WTC11 (cell line): ENCODE measurements at regions not wholly inside any gene's neighbourhood (a gene's known extent, or its start where the extent isn't known, plus 50 kb on each side); places are given as distances from the start of the nearest gene placed in this dataset.

ENCODE experiments used
- ATF1 ChIP-seq: sonication (generic); formaldehyde crosslinking; IDR thresholded peaks from 2 replicates; pipeline ENCODE4 v1.8.1; 2023; ENCODE audit warnings: mild to moderate bottlenecking, moderate library complexity, missing genetic modification reagents
- CREM ChIP-seq: sonication (generic); formaldehyde crosslinking; IDR thresholded peaks from 2 replicates; pipeline ENCODE4 v1.8.1; 2022; ENCODE audit warnings: mild to moderate bottlenecking, missing genetic modification reagents, moderate library complexity
- NFYB ChIP-seq: sonication (generic); formaldehyde crosslinking; conservative IDR thresholded peaks from 2 replicates; pipeline ENCODE4 v1.8.0; 2022; ENCODE audit warnings: low read depth, missing genetic modification reagents
- NR3C1 ChIP-seq: sonication (generic); formaldehyde crosslinking; conservative IDR thresholded peaks from 2 replicates; pipeline ENCODE4 v1.8.1; 2023; ENCODE audit warnings: low read depth, mild to moderate bottlenecking, missing genetic modification reagents
- SP1 ChIP-seq: sonication (generic); formaldehyde crosslinking; conservative IDR thresholded peaks from 2 replicates; pipeline ENCODE4 v1.8.1; 2022; ENCODE audit warnings: missing genetic modification reagents
- TF ChIP-seq, protein P1 (sequence below): sonication (generic); formaldehyde crosslinking; conservative IDR thresholded peaks from 2 replicates; pipeline ENCODE4 v1.8.1; 2022; ENCODE audit warnings: mild to moderate bottlenecking, missing genetic modification reagents
- TF ChIP-seq, protein P2 (sequence below): sonication (generic); formaldehyde crosslinking; IDR thresholded peaks from 2 replicates; pipeline ENCODE4 v1.8.0; 2022; ENCODE audit warnings: mild to moderate bottlenecking, missing genetic modification reagents
- TF ChIP-seq, protein P3 (sequence below): fragments of 200-600 bp; IDR thresholded peaks from 2 replicates; pipeline ENCODE4 v1.8.0; 2022; ENCODE audit warnings: antibody characterized with exemption
- TF ChIP-seq, protein P4 (sequence below): sonication (generic); formaldehyde crosslinking; IDR thresholded peaks from 2 replicates; pipeline ENCODE4 v1.8.1; 2023; ENCODE audit warnings: mild to moderate bottlenecking, missing genetic modification reagents, borderline replicate concordance

DNA sequence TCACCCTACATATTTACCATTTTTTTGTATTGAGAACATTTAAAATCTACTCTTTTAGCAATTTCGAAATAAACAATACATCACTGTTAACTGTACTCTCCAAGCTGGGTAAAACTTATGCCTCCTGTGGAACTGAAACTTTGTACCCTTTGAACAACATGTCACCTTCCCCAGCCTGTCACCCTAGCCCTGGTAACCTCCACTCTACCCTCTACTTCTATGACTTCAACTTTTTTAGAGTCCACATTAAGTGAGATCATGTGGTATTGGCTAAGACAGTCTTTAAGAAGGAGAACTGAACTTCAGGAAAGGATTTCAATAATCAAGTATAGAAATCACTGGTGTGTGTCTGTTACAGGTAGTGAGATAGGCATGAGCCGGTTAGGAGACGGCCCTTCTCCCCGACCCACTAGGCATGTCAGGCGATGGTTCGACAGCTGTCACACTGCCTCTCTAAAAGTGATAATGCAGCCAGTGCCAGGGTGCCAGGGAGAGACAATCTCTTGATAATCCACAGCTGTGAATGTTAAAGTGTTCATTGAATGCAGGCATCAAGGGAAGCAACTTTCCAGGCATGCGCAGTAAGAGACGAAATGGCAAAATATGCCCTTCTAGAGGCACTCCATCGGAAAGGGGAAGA lies 74.6 kb upstream of the RNF152 start:
- TF ChIP-seq, protein P1, sequence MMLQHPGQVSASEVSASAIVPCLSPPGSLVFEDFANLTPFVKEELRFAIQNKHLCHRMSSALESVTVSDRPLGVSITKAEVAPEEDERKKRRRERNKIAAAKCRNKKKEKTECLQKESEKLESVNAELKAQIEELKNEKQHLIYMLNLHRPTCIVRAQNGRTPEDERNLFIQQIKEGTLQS = no peak
- no peak for TF ChIP-seq ATF1 (CRISPR knock-in tag)
- TF ChIP-seq CREM = no peak
- no peak for TF ChIP-seq NFYB (CRISPR knock-in tag)
- TF ChIP-seq, protein P2, sequence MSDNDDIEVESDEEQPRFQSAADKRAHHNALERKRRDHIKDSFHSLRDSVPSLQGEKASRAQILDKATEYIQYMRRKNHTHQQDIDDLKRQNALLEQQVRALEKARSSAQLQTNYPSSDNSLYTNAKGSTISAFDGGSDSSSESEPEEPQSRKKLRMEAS (CRISPR knock-in tag) = no peak
- no peak for TF ChIP-seq NR3C1 (CRISPR knock-in tag)
- TF ChIP-seq, protein P3, sequence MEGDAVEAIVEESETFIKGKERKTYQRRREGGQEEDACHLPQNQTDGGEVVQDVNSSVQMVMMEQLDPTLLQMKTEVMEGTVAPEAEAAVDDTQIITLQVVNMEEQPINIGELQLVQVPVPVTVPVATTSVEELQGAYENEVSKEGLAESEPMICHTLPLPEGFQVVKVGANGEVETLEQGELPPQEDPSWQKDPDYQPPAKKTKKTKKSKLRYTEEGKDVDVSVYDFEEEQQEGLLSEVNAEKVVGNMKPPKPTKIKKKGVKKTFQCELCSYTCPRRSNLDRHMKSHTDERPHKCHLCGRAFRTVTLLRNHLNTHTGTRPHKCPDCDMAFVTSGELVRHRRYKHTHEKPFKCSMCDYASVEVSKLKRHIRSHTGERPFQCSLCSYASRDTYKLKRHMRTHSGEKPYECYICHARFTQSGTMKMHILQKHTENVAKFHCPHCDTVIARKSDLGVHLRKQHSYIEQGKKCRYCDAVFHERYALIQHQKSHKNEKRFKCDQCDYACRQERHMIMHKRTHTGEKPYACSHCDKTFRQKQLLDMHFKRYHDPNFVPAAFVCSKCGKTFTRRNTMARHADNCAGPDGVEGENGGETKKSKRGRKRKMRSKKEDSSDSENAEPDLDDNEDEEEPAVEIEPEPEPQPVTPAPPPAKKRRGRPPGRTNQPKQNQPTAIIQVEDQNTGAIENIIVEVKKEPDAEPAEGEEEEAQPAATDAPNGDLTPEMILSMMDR = no peak
- no peak for TF ChIP-seq SP1 (CRISPR knock-in tag)
- TF ChIP-seq, protein P4, sequence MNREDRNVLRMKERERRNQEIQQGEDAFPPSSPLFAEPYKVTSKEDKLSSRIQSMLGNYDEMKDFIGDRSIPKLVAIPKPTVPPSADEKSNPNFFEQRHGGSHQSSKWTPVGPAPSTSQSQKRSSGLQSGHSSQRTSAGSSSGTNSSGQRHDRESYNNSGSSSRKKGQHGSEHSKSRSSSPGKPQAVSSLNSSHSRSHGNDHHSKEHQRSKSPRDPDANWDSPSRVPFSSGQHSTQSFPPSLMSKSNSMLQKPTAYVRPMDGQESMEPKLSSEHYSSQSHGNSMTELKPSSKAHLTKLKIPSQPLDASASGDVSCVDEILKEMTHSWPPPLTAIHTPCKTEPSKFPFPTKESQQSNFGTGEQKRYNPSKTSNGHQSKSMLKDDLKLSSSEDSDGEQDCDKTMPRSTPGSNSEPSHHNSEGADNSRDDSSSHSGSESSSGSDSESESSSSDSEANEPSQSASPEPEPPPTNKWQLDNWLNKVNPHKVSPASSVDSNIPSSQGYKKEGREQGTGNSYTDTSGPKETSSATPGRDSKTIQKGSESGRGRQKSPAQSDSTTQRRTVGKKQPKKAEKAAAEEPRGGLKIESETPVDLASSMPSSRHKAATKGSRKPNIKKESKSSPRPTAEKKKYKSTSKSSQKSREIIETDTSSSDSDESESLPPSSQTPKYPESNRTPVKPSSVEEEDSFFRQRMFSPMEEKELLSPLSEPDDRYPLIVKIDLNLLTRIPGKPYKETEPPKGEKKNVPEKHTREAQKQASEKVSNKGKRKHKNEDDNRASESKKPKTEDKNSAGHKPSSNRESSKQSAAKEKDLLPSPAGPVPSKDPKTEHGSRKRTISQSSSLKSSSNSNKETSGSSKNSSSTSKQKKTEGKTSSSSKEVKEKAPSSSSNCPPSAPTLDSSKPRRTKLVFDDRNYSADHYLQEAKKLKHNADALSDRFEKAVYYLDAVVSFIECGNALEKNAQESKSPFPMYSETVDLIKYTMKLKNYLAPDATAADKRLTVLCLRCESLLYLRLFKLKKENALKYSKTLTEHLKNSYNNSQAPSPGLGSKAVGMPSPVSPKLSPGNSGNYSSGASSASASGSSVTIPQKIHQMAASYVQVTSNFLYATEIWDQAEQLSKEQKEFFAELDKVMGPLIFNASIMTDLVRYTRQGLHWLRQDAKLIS = no peak
